GM23338 (cell line): ENCODE measurements at regions not wholly inside any gene's neighbourhood (a gene's known extent, or its start where the extent isn't known, plus 50 kb on each side); places are given as distances from the start of the nearest gene placed in this dataset.

ENCODE experiments used
- ATAC-seq: fragments of 200-7000 bp; cut with Tn5 transposase; 3 replicates; pipeline ENCODE4 v1.9.1; 2020
- DNase-seq: peaks from one replicate; pipeline ENCODE4 v3.0.0-alpha.2; 2015; ENCODE audit warnings: low spot score
- H2AFZ ChIP-seq: fragments of 200-600 bp; sonication (generic); 2 replicates; pipeline ENCODE4 v1.8.0; 2016; ENCODE audit warnings: antibody characterized with exemption, mild to moderate bottlenecking, moderate library complexity
- H3F3A ChIP-seq: fragments of 200-600 bp; sonication (generic); replicated peaks from 2 replicates; pipeline ENCODE4 v1.8.0; 2017; ENCODE audit warnings: antibody characterized with exemption, mixed run types, low read depth
- H3K27ac ChIP-seq: fragments of 200-600 bp; sonication (generic); 2 replicates; pipeline ENCODE4 v1.6.1; 2016; ENCODE audit warnings: low read depth
- H3K27me3 ChIP-seq: fragments of 200-600 bp; sonication (generic); 2 replicates; pipeline ENCODE4 v1.8.0; 2016; ENCODE audit warnings: mild to moderate bottlenecking, mixed run types, moderate library complexity; ENCODE audit not compliant: insufficient read depth
- H3K36me3 ChIP-seq: fragments of 200-600 bp; sonication (generic); 2 replicates; pipeline ENCODE4 v1.8.0; 2016; ENCODE audit warnings: mild to moderate bottlenecking; ENCODE audit not compliant: insufficient read depth
- H3K4me1 ChIP-seq: fragments of 200-600 bp; sonication (generic); 2 replicates; pipeline ENCODE4 v1.8.0; 2016; ENCODE audit warnings: mild to moderate bottlenecking, moderate library complexity; ENCODE audit not compliant: insufficient read depth
- H3K4me2 ChIP-seq: fragments of 200-600 bp; sonication (generic); 2 replicates; pipeline ENCODE4 v1.7.1; 2017; ENCODE audit warnings: mixed run types
- H3K4me3 ChIP-seq: fragments of 200-600 bp; sonication (generic); 2 replicates; pipeline ENCODE4 v1.6.1; 2016; ENCODE audit warnings: mixed run types
- H3K79me2 ChIP-seq: fragments of 200-600 bp; sonication (generic); replicated peaks from 2 replicates; pipeline ENCODE4 v1.8.0; 2017; ENCODE audit warnings: mild to moderate bottlenecking; ENCODE audit not compliant: insufficient read depth
- H3K9me2 ChIP-seq: fragments of 200-600 bp; sonication (generic); 2 replicates; pipeline ENCODE4 v1.8.0; 2017; ENCODE audit not compliant: insufficient read depth
- H4K20me1 ChIP-seq: fragments of 200-600 bp; sonication (generic); replicated peaks from 2 replicates; pipeline ENCODE4 v1.8.0; 2017; ENCODE audit warnings: mild to moderate bottlenecking; ENCODE audit not compliant: insufficient read depth
- H3K27ac Mint-ChIP-seq: 2 replicates; pipeline ENCODE4 v1.8.0; 2020; ENCODE audit warnings: inconsistent platforms, mild to moderate bottlenecking, moderate library complexity, mixed read lengths
- H3K27me3 Mint-ChIP-seq: 3 replicates; pipeline ENCODE4 v1.8.0; 2022; ENCODE audit warnings: low read depth, mild to moderate bottlenecking, moderate library complexity, mixed read lengths, inconsistent platforms; ENCODE audit not compliant: insufficient read depth, poor library complexity
- H3K36me3 Mint-ChIP-seq: 3 replicates; pipeline ENCODE4 v1.8.0; 2021; ENCODE audit warnings: low read depth, mild to moderate bottlenecking, inconsistent platforms, moderate library complexity, mixed read lengths
- H3K4me1 Mint-ChIP-seq: 3 replicates; pipeline ENCODE4 v1.8.0; 2020; ENCODE audit warnings: mild to moderate bottlenecking, inconsistent platforms, mixed read lengths
- H3K4me3 Mint-ChIP-seq: 3 replicates; pipeline ENCODE4 v1.8.0; 2021; ENCODE audit warnings: moderate library complexity, mild to moderate bottlenecking, inconsistent platforms, mixed read lengths
- H3K9me3 Mint-ChIP-seq: 3 replicates; pipeline ENCODE4 v1.8.0; 2020; ENCODE audit warnings: moderate library complexity, mild to moderate bottlenecking, inconsistent platforms, mixed read lengths
- CREB1 ChIP-seq: fragments of 250-450 bp; sonication (Bioruptor Pico); IDR thresholded peaks from 2 replicates; pipeline ENCODE4 v1.5.0; 2020; ENCODE audit warnings: low read depth, mild to moderate bottlenecking, moderate library complexity
- JUNB ChIP-seq: IDR thresholded peaks from one replicate; pipeline ENCODE4 v1.6.1; 2016; ENCODE audit warnings: antibody characterized with exemption; ENCODE audit not compliant: unreplicated experiment
- NANOG ChIP-seq: IDR thresholded peaks from 2 replicates; pipeline ENCODE4 v1.6.1; 2016; ENCODE audit warnings: antibody characterized with exemption, borderline replicate concordance
- POLR2AphosphoS5 ChIP-seq: IDR thresholded peaks from 2 replicates; pipeline ENCODE4 v1.6.1; 2016; ENCODE audit warnings: antibody characterized with exemption, low read depth
- STAT1 ChIP-seq: IDR thresholded peaks from one replicate; pipeline ENCODE4 v1.6.1; 2016; ENCODE audit warnings: antibody characterized with exemption; ENCODE audit not compliant: unreplicated experiment
- ZNF114 ChIP-seq: fragments of 250-450 bp; sonication (Bioruptor Pico); IDR thresholded peaks from 2 replicates; pipeline ENCODE4 v1.5.0; 2020; ENCODE audit warnings: mild to moderate bottlenecking, moderate library complexity
- ZNF331 ChIP-seq: fragments of 250-450 bp; sonication (Bioruptor Pico); IDR thresholded peaks from 2 replicates; pipeline ENCODE4 v1.5.0; 2020; ENCODE audit warnings: low read depth, mild to moderate bottlenecking, moderate library complexity
- ZNF462 ChIP-seq: fragments of 250-450 bp; sonication (Bioruptor Pico); IDR thresholded peaks from 2 replicates; pipeline ENCODE4 v1.5.0; 2020; ENCODE audit warnings: mild to moderate bottlenecking, moderate library complexity
- TF ChIP-seq, protein P1 (sequence below): IDR thresholded peaks from 2 replicates; pipeline ENCODE4 v1.6.1; 2016; ENCODE audit warnings: antibody characterized with exemption
- TF ChIP-seq, protein P2 (sequence below), 2 experiments: fragments of 200-600 bp in 1 of 2; sonication (generic) in 1 of 2; conservative IDR thresholded peaks; 2 replicates each; pipeline versions ENCODE4 v1.5.1 to v1.6.1; 2016 to 2017; ENCODE audit warnings: antibody characterized with exemption in 2 of 2, low read depth in 2 of 2, mild to moderate bottlenecking in 2 of 2, moderate library complexity in 1 of 2

GRCh38 chr13:72545030-72545719, 182.3 kb downstream of the MZT1 start (continued):
- TF ChIP-seq NANOG (no peak), ZNF114 (no peak), JUNB (no peak), STAT1 (no peak)
- TF ChIP-seq, protein P1, sequence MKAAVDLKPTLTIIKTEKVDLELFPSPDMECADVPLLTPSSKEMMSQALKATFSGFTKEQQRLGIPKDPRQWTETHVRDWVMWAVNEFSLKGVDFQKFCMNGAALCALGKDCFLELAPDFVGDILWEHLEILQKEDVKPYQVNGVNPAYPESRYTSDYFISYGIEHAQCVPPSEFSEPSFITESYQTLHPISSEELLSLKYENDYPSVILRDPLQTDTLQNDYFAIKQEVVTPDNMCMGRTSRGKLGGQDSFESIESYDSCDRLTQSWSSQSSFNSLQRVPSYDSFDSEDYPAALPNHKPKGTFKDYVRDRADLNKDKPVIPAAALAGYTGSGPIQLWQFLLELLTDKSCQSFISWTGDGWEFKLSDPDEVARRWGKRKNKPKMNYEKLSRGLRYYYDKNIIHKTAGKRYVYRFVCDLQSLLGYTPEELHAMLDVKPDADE = no peak
- TF ChIP-seq, protein P2, sequence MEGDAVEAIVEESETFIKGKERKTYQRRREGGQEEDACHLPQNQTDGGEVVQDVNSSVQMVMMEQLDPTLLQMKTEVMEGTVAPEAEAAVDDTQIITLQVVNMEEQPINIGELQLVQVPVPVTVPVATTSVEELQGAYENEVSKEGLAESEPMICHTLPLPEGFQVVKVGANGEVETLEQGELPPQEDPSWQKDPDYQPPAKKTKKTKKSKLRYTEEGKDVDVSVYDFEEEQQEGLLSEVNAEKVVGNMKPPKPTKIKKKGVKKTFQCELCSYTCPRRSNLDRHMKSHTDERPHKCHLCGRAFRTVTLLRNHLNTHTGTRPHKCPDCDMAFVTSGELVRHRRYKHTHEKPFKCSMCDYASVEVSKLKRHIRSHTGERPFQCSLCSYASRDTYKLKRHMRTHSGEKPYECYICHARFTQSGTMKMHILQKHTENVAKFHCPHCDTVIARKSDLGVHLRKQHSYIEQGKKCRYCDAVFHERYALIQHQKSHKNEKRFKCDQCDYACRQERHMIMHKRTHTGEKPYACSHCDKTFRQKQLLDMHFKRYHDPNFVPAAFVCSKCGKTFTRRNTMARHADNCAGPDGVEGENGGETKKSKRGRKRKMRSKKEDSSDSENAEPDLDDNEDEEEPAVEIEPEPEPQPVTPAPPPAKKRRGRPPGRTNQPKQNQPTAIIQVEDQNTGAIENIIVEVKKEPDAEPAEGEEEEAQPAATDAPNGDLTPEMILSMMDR (conservative IDR thresholded peaks at IDR 0.05; ENCODE audit: low read depth in 2 of 2) = no peak

- no peak for DNase-seq
- ATAC-seq = no peak
- Histone ChIP-seq H3F3A (no peaks in the 10 kb centered on the region), H4K20me1 (no peaks in the 10 kb centered on the region), H3K27me3 (no peaks in the 10 kb centered on the region), H3K4me2 (no peak overlapping the region), H2AFZ (no peak overlapping the region), H3K4me1 (no peaks in the 10 kb centered on the region), H3K27ac (no peak overlapping the region), H3K4me3 (no peak overlapping the region), H3K36me3 (no peaks in the 10 kb centered on the region), H3K79me2 (no peaks in the 10 kb centered on the region), H3K9me2 (no peaks in the 10 kb centered on the region)
- no peaks in the 10 kb centered on the region for H3K9me3 Mint-ChIP-seq
- no peak overlapping the region for H3K4me3 Mint-ChIP-seq
- H3K27ac Mint-ChIP-seq = no peak overlapping the region
- H3K36me3 Mint-ChIP-seq = no peaks in the 10 kb centered on the region
- no peaks in the 10 kb centered on the region for H3K27me3 Mint-ChIP-seq
- H3K4me1 Mint-ChIP-seq = no peaks in the 10 kb centered on the region
- TF ChIP-seq ZNF462 (CRISPR knock-in tag) (no peak), POLR2AphosphoS5 (no peak), ZNF331 (CRISPR knock-in tag) (no peak), NANOG (no peak), STAT1 (no peak), CREB1 (CRISPR knock-in tag) (no peak)
- TF ChIP-seq, protein P2 (conservative IDR thresholded peaks at IDR 0.05; ENCODE audit: low read depth in 2 of 2) = no peak
Measured at GRCh38 chr13:72544042-72544441, 183.4 kb downstream of the MZT1 start.
